Neural cell (in vitro differentiated cells): ENCODE measurements at regions not wholly inside any gene's neighbourhood (a gene's known extent, or its start where the extent isn't known, plus 50 kb on each side); places are given as distances from the start of the nearest gene placed in this dataset.
"Not testable (repeated sequence)": the region's sequence is repeated elsewhere in the genome, so short reads cannot be mapped to it uniquely, and the experiment has no call there.

Experiments used
- H2AFZ ChIP-seq: fragments of 200-600, 300-800 bp; sonication (generic), shearing (Covaris generic); 2 replicates; pipeline ENCODE4 v1.6.0; 2014; ENCODE audit warnings: low read depth, mild to moderate bottlenecking, antibody characterized with exemption, low read length, moderate library complexity
- H3F3A ChIP-seq: fragments of 200-600 bp; shearing (Covaris generic); 2 replicates; pipeline ENCODE4 v1.6.1; 2016; ENCODE audit warnings: mild to moderate bottlenecking, moderate library complexity, mixed read lengths, antibody characterized with exemption, low read length; ENCODE audit not compliant: insufficient read depth, poor library complexity, severe bottlenecking
- H3K27ac ChIP-seq: fragments of 200-600, 300-800 bp; sonication (generic), shearing (Covaris generic); 2 replicates; pipeline ENCODE4 v1.5.1; 2014; ENCODE audit warnings: mild to moderate bottlenecking, low read length, moderate library complexity
- H3K27me3 ChIP-seq: fragments of 300-800, 200-600 bp; sonication (generic), shearing (Covaris generic); 2 replicates; pipeline ENCODE4 v1.6.0; 2014; ENCODE audit warnings: mild to moderate bottlenecking, low read depth, low read length, moderate library complexity; ENCODE audit not compliant: insufficient read depth
- H3K36me3 ChIP-seq: fragments of 300-800, 200-600 bp; sonication (generic), shearing (Covaris generic); 2 replicates; pipeline ENCODE4 v1.5.1; 2014; ENCODE audit warnings: mild to moderate bottlenecking, antibody characterized with exemption, low read length, moderate library complexity; ENCODE audit not compliant: insufficient read depth
- H3K4me2 ChIP-seq: fragments of 300-800, 200-600 bp; sonication (generic), shearing (Covaris generic); 2 replicates; pipeline ENCODE4 v1.6.0; 2014; ENCODE audit warnings: mild to moderate bottlenecking, low read length
- H3K4me3 ChIP-seq: fragments of 300-800, 200-600 bp; sonication (generic), shearing (Covaris generic); 2 replicates; pipeline ENCODE4 v1.5.1; 2014; ENCODE audit warnings: mild to moderate bottlenecking, low read length, moderate library complexity
- H3K79me2 ChIP-seq: fragments of 200-600 bp; shearing (Covaris generic); replicated peaks from 2 replicates; pipeline ENCODE4 v1.6.0; 2014; ENCODE audit warnings: mild to moderate bottlenecking, low read length, moderate library complexity; ENCODE audit not compliant: insufficient read depth
- H3K9ac ChIP-seq: fragments of 300-800, 200-600 bp; sonication (generic), shearing (Covaris generic); 2 replicates; pipeline ENCODE4 v1.6.1; 2016; ENCODE audit warnings: mild to moderate bottlenecking, low read length, mixed read lengths
- H3K9me2 ChIP-seq: fragments of 200-600 bp; shearing (Covaris generic); 2 replicates; pipeline ENCODE4 v1.6.1; 2016; ENCODE audit warnings: mild to moderate bottlenecking, low read length, mixed read lengths; ENCODE audit not compliant: insufficient read depth
- H3K9me3 ChIP-seq: fragments of 200-600, 300-800 bp; sonication (generic), shearing (Covaris generic); 2 replicates; pipeline ENCODE4 v1.6.1; 2016; ENCODE audit warnings: mild to moderate bottlenecking, mixed run types, low read length, moderate library complexity, mixed read lengths
- H4K20me1 ChIP-seq: fragments of 200-600 bp; shearing (Covaris generic); 2 replicates; pipeline ENCODE4 v1.6.1; 2016; ENCODE audit warnings: mild to moderate bottlenecking, mixed run types; ENCODE audit not compliant: insufficient read depth
- EP300 ChIP-seq: fragments of 450-650 bp; conservative IDR thresholded peaks from 2 replicates; pipeline ENCODE4 v1.6.1; 2014; ENCODE audit warnings: antibody characterized with exemption, mild to moderate bottlenecking, moderate library complexity; ENCODE audit not compliant: poor library complexity, severe bottlenecking
- EZH2 ChIP-seq: fragments of 200-600, 300-800 bp; shearing (Covaris generic), sonication (generic); IDR thresholded peaks from 2 replicates; pipeline ENCODE4 v1.6.1; 2014; ENCODE audit warnings: antibody characterized with exemption, low read length, borderline replicate concordance, mild to moderate bottlenecking; ENCODE audit not compliant: insufficient read depth, poor library complexity, severe bottlenecking
- MXI1 ChIP-seq: fragments of 450-650 bp; conservative IDR thresholded peaks from 2 replicates; pipeline ENCODE4 v1.6.1; 2014; ENCODE audit warnings: antibody characterized with exemption, mild to moderate bottlenecking; ENCODE audit not compliant: poor library complexity, severe bottlenecking
- POLR2AphosphoS5 ChIP-seq: IDR thresholded peaks from 2 replicates; pipeline ENCODE4 v1.6.1; 2012
- RAD21 ChIP-seq: fragments of 450-650 bp; conservative IDR thresholded peaks from 2 replicates; pipeline ENCODE4 v1.6.1; 2014; ENCODE audit warnings: antibody characterized with exemption, mild to moderate bottlenecking, moderate library complexity
- SMC3 ChIP-seq: fragments of 450-650 bp; conservative IDR thresholded peaks from 2 replicates; pipeline ENCODE4 v1.6.1; 2014; ENCODE audit warnings: antibody characterized with exemption, mild to moderate bottlenecking, moderate library complexity; ENCODE audit not compliant: poor library complexity
- TAF1 ChIP-seq: IDR thresholded peaks from 2 replicates; pipeline ENCODE4 v1.6.1; 2012; ENCODE audit warnings: low read depth
- TF ChIP-seq, protein P1 (sequence below): fragments of 450-650 bp; IDR thresholded peaks from 2 replicates; pipeline ENCODE4 v1.5.1; 2014; ENCODE audit warnings: antibody characterized with exemption, mild to moderate bottlenecking, moderate library complexity; ENCODE audit not compliant: poor library complexity, severe bottlenecking
- TF ChIP-seq, protein P2 (sequence below): IDR thresholded peaks from 2 replicates; pipeline ENCODE4 v1.6.1; 2012; ENCODE audit warnings: borderline replicate concordance

DNA sequence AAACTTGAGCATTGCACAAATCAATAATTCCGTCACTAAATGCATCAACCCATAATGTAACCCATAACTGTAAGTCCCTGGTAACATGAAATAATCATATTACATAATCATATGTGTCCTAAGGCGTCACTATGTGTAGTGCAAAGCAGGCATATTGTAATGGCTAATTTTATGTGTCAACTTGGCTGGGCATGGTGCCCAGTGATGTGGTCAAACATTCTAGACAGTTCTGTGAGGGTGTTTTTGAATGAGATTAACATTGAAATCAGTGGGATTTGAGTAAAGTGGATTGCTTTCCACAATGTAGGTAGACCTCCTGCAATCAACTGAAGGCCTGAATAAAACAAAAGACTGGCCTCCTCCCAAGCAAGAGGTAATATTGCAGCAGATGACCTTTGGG is 794.4 kb upstream of the ACO1 start:
- Histone ChIP-seq H3K36me3 (no peaks in the 10 kb centered on the region), H3K4me3 (no peak overlapping the region), H3F3A (no peaks in the 10 kb centered on the region), H3K9ac (no peak overlapping the region), H3K27me3 (no peaks in the 10 kb centered on the region), H3K9me3 (no peaks in the 10 kb centered on the region), H2AFZ (no peak overlapping the region), H3K27ac (no peak overlapping the region), H4K20me1 (no peaks in the 10 kb centered on the region), H3K79me2 (no peaks in the 10 kb centered on the region), H3K9me2 (no peaks in the 10 kb centered on the region), H3K4me2 (no peak overlapping the region)
- TF ChIP-seq EZH2 (no peak), SMC3 (no peak), EP300 (no peak), TAF1 (no peak), MXI1 (no peak), POLR2AphosphoS5 (no peak), RAD21 (no peak)
- TF ChIP-seq, protein P1, sequence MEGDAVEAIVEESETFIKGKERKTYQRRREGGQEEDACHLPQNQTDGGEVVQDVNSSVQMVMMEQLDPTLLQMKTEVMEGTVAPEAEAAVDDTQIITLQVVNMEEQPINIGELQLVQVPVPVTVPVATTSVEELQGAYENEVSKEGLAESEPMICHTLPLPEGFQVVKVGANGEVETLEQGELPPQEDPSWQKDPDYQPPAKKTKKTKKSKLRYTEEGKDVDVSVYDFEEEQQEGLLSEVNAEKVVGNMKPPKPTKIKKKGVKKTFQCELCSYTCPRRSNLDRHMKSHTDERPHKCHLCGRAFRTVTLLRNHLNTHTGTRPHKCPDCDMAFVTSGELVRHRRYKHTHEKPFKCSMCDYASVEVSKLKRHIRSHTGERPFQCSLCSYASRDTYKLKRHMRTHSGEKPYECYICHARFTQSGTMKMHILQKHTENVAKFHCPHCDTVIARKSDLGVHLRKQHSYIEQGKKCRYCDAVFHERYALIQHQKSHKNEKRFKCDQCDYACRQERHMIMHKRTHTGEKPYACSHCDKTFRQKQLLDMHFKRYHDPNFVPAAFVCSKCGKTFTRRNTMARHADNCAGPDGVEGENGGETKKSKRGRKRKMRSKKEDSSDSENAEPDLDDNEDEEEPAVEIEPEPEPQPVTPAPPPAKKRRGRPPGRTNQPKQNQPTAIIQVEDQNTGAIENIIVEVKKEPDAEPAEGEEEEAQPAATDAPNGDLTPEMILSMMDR: no peak
- TF ChIP-seq, protein P2, sequence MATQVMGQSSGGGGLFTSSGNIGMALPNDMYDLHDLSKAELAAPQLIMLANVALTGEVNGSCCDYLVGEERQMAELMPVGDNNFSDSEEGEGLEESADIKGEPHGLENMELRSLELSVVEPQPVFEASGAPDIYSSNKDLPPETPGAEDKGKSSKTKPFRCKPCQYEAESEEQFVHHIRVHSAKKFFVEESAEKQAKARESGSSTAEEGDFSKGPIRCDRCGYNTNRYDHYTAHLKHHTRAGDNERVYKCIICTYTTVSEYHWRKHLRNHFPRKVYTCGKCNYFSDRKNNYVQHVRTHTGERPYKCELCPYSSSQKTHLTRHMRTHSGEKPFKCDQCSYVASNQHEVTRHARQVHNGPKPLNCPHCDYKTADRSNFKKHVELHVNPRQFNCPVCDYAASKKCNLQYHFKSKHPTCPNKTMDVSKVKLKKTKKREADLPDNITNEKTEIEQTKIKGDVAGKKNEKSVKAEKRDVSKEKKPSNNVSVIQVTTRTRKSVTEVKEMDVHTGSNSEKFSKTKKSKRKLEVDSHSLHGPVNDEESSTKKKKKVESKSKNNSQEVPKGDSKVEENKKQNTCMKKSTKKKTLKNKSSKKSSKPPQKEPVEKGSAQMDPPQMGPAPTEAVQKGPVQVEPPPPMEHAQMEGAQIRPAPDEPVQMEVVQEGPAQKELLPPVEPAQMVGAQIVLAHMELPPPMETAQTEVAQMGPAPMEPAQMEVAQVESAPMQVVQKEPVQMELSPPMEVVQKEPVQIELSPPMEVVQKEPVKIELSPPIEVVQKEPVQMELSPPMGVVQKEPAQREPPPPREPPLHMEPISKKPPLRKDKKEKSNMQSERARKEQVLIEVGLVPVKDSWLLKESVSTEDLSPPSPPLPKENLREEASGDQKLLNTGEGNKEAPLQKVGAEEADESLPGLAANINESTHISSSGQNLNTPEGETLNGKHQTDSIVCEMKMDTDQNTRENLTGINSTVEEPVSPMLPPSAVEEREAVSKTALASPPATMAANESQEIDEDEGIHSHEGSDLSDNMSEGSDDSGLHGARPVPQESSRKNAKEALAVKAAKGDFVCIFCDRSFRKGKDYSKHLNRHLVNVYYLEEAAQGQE: no peak

DNA sequence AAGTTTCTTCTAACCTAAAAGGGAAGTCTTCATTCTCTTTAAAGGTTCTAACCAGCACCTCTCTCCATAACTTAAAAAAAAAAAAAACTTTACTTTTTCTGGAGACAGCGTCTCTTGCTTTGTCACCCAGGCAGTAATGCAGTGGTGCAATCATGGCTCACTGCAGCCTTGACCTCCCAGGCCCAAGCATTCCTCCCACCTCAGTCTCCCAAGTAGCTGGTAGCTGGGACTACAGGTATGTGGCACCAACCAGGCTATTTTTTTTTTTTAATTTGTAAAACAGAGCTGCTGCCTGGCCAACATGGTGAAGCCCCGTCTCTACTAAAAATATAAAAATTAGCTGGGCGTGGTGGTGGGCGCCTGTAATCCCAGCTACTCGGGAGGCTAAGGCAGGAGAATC is 787.4 kb upstream of the ACO1 start:
- not testable (repeated sequence) for H3K9ac ChIP-seq, H3K4me2 ChIP-seq, H3K27me3 ChIP-seq, H4K20me1 ChIP-seq, H3K9me2 ChIP-seq, H3K4me3 ChIP-seq, H3K36me3 ChIP-seq, H2AFZ ChIP-seq, H3K79me2 ChIP-seq, H3F3A ChIP-seq, H3K27ac ChIP-seq, H3K9me3 ChIP-seq

DNA sequence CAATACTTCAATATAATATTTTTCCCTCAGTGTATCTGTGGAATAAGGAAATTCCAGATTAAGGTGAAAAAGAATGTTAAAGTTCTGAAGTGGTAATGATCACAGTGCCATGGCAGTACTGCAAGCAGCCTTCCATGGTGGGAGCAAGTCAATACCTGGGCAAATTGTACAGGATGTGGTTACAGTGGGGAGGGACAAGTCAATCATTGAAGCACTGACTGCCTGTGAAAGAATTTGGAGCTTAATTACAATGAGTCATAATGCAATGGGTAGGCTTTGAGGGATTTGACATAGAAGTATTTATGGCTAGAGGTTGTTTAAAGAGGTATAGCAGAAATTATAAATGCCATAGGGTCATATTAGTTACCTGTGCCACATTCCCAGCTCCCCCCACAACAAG is 786.5 kb upstream of the ACO1 start:
- Histone ChIP-seq H3K4me2 (no peak overlapping the region), H3K27ac (no peak overlapping the region), H3F3A (no peaks in the 10 kb centered on the region), H4K20me1 (no peaks in the 10 kb centered on the region), H3K4me3 (no peak overlapping the region), H3K9me2 (no peaks in the 10 kb centered on the region), H3K9me3 (no peaks in the 10 kb centered on the region), H3K9ac (no peak overlapping the region), H2AFZ (no peak overlapping the region), H3K79me2 (no peaks in the 10 kb centered on the region), H3K36me3 (no peaks in the 10 kb centered on the region), H3K27me3 (no peaks in the 10 kb centered on the region)
- no peak for TF ChIP-seq MXI1
- TF ChIP-seq, protein P2: no peak
- TF ChIP-seq POLR2AphosphoS5: no peak
- no peak for TF ChIP-seq EZH2
- no peak for TF ChIP-seq RAD21
- TF ChIP-seq, protein P1: no peak
